Liver (tissue), 8 donors: ENCODE measurements at regions not wholly inside any gene's neighbourhood (a gene's known extent, or its start where the extent isn't known, plus 50 kb on each side); places are given as distances from the start of the nearest gene placed in this dataset.

ENCODE experiments used
- DNase-seq: peaks from one replicate; pipeline ENCODE4 v3.0.0-alpha.2; 2017; ENCODE audit warnings: low spot score
- H3K27ac ChIP-seq, 2 donors: one replicate each; pipeline ENCODE4 v1.7.0; 2013; ENCODE audit warnings: inconsistent platforms in 2 of 2, low read length in 2 of 2, control low read depth in 1 of 2, low read depth in 1 of 2, mild to moderate bottlenecking in 1 of 2
- H3K27me3 ChIP-seq, 4 donors: one replicate each; pipeline versions ENCODE4 v1.6.1 to v1.7.0; 2013; ENCODE audit warnings: low read length in 3 of 4, inconsistent platforms in 1 of 4, mild to moderate bottlenecking in 1 of 4, moderate library complexity in 1 of 4; ENCODE audit not compliant: control insufficient read depth in 4 of 4, insufficient read depth in 4 of 4
- H3K36me3 ChIP-seq, 4 donors: one replicate each; pipeline versions ENCODE4 v1.6.1 to v1.7.0; 2013; ENCODE audit warnings: low read length in 3 of 4, mild to moderate bottlenecking in 3 of 4, low read depth in 1 of 4, moderate library complexity in 1 of 4; ENCODE audit not compliant: control insufficient read depth in 4 of 4, insufficient read depth in 3 of 4
- H3K4me1 ChIP-seq, 4 donors: one replicate each; pipeline versions ENCODE4 v1.6.1 to v1.7.0; 2013; ENCODE audit warnings: low read length in 3 of 4, mild to moderate bottlenecking in 3 of 4, moderate library complexity in 1 of 4; ENCODE audit not compliant: control insufficient read depth in 4 of 4, insufficient read depth in 4 of 4
- H3K4me3 ChIP-seq, 3 donors: one replicate each; pipeline versions ENCODE4 v1.6.1 to v1.7.0; 2013; ENCODE audit warnings: low read length in 3 of 3, control low read depth in 1 of 3, low read depth in 1 of 3, mild to moderate bottlenecking in 1 of 3
- H3K9ac ChIP-seq, 2 donors: one replicate each; pipeline ENCODE4 v1.7.0; 2013; ENCODE audit warnings: low read length in 2 of 2, mild to moderate bottlenecking in 2 of 2, moderate library complexity in 2 of 2, control low read depth in 1 of 2, low read depth in 1 of 2
- H3K9me3 ChIP-seq, 4 donors: one replicate each; pipeline versions ENCODE4 v1.6.1 to v1.7.0; 2013; ENCODE audit warnings: low read length in 3 of 4; ENCODE audit not compliant: control insufficient read depth in 4 of 4
- EGR1 ChIP-seq, 2 donors: IDR thresholded peaks; 2 replicates each; pipeline ENCODE4 v1.6.1; 2016 to 2018; ENCODE audit warnings: antibody characterized with exemption in 2 of 2, low read depth in 2 of 2
- FOXA1 ChIP-seq: IDR thresholded peaks from 2 replicates; pipeline ENCODE4 v1.6.1; 2016; ENCODE audit warnings: antibody characterized with exemption
- FOXA2 ChIP-seq: IDR thresholded peaks from 2 replicates; pipeline ENCODE4 v1.6.1; 2016; ENCODE audit warnings: antibody characterized with exemption
- GABPA ChIP-seq, 2 donors: IDR thresholded peaks in 1 of 2; conservative IDR thresholded peaks in 1 of 2; 2 replicates each; pipeline ENCODE4 v1.6.1; 2016; ENCODE audit warnings: antibody characterized with exemption in 2 of 2, mild to moderate bottlenecking in 1 of 2, moderate library complexity in 1 of 2
- HNF4A ChIP-seq, 2 donors: conservative IDR thresholded peaks; 2 replicates each; pipeline ENCODE4 v1.6.1; 2016; ENCODE audit warnings: antibody characterized with exemption in 2 of 2, mild to moderate bottlenecking in 2 of 2
- HNF4G ChIP-seq: IDR thresholded peaks from 2 replicates; pipeline ENCODE4 v1.6.1; 2016; ENCODE audit warnings: antibody characterized with exemption
- JUND ChIP-seq, 2 donors: IDR thresholded peaks; 2 replicates each; pipeline ENCODE4 v1.6.1; 2016; ENCODE audit warnings: antibody characterized with exemption in 2 of 2
- NR2F2 ChIP-seq: IDR thresholded peaks from 2 replicates; pipeline ENCODE4 v1.6.1; 2016; ENCODE audit warnings: antibody characterized with exemption
- RAD21 ChIP-seq, 2 donors: IDR thresholded peaks; 2 replicates each; pipeline ENCODE4 v1.6.1; 2016; ENCODE audit warnings: antibody characterized with exemption in 2 of 2, mild to moderate bottlenecking in 2 of 2
- RXRA ChIP-seq, 2 donors: IDR thresholded peaks; 2 replicates each; pipeline ENCODE4 v1.6.1; 2017 to 2018; ENCODE audit warnings: antibody characterized with exemption in 2 of 2, mild to moderate bottlenecking in 1 of 2
- SP1 ChIP-seq: IDR thresholded peaks from 2 replicates; pipeline ENCODE4 v1.6.1; 2018; ENCODE audit warnings: antibody characterized with exemption, mild to moderate bottlenecking
- TAF1 ChIP-seq: conservative IDR thresholded peaks from 2 replicates; pipeline ENCODE4 v1.6.1; 2016; ENCODE audit warnings: antibody characterized with exemption, mild to moderate bottlenecking
- YY1 ChIP-seq: IDR thresholded peaks from 2 replicates; pipeline ENCODE4 v1.6.1; 2016; ENCODE audit warnings: antibody characterized with exemption, mild to moderate bottlenecking
- WGBS: extraction: QIAGEN DNeasy Blood & Tissue Kit; methylation state at CpG from one replicate; pipeline ENCODE4 v1.1.7; 2013; 5-methylcytosine and 5-hydroxymethylcytosine counted together
- TF ChIP-seq, protein P1 (sequence below): IDR thresholded peaks from 2 replicates; pipeline ENCODE4 v1.6.1; 2016; ENCODE audit warnings: antibody characterized with exemption, mild to moderate bottlenecking
- TF ChIP-seq, protein P2 (sequence below): IDR thresholded peaks from 2 replicates; pipeline ENCODE4 v1.6.1; 2016; ENCODE audit warnings: antibody characterized with exemption
- TF ChIP-seq, protein P3 (sequence below): IDR thresholded peaks from 2 replicates; pipeline ENCODE4 v1.6.1; 2016; ENCODE audit warnings: antibody characterized with exemption
- TF ChIP-seq, protein P4 (sequence below): fragments of 150-350 bp; IDR thresholded peaks from 2 replicates; pipeline ENCODE4 v1.5.1; 2017; ENCODE audit warnings: improper control_type of control experiment, low read depth, low read length; ENCODE audit not compliant: missing input control
- donor health status: healthy.
- donor health status: healthy.
- donor health status: healthy.
- donor health status: healthy.
- donor health status: healthy.

DNA sequence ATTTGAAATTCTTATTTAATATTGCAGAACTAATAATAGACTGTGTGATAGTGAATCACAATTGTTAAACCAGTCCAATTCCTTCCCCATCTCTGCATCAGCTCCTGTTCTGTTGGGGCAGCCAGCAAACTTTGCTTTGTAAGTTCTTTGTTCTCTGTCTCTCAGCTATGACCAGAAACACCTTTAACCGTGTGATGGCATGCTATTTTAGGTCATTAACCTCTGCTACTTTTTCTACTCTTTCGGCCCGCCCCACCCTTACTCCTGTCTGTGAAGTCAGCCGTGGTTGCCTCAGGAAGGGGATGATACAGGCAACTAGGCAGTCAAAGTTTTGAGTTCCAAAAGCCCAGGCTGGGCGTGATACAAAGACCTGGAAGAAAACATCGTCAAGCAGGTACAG, 51.3 kb upstream of the EGFL6 start:
- Histone ChIP-seq H3K4me1 (peaks cover 0 to under 1% (median 0%) of the 10 kb centered on the region in 4 donors), H3K4me3 (no peak overlapping the region), H3K27me3 (no peaks in the 10 kb centered on the region), H3K27ac (no peak overlapping the region), H3K9ac (no peak overlapping the region), H3K9me3 (no peaks in the 10 kb centered on the region), H3K36me3 (no peaks in the 10 kb centered on the region)
- TF ChIP-seq FOXA2, result no peak
- no peak for TF ChIP-seq RXRA (IDR thresholded peaks at IDR 0.05)
- TF ChIP-seq GABPA (IDR thresholded peaks at IDR 0.05 in 1 of 2, conservative IDR thresholded peaks at IDR 0.05 in 1 of 2), result no peak
- TF ChIP-seq, protein P1, sequence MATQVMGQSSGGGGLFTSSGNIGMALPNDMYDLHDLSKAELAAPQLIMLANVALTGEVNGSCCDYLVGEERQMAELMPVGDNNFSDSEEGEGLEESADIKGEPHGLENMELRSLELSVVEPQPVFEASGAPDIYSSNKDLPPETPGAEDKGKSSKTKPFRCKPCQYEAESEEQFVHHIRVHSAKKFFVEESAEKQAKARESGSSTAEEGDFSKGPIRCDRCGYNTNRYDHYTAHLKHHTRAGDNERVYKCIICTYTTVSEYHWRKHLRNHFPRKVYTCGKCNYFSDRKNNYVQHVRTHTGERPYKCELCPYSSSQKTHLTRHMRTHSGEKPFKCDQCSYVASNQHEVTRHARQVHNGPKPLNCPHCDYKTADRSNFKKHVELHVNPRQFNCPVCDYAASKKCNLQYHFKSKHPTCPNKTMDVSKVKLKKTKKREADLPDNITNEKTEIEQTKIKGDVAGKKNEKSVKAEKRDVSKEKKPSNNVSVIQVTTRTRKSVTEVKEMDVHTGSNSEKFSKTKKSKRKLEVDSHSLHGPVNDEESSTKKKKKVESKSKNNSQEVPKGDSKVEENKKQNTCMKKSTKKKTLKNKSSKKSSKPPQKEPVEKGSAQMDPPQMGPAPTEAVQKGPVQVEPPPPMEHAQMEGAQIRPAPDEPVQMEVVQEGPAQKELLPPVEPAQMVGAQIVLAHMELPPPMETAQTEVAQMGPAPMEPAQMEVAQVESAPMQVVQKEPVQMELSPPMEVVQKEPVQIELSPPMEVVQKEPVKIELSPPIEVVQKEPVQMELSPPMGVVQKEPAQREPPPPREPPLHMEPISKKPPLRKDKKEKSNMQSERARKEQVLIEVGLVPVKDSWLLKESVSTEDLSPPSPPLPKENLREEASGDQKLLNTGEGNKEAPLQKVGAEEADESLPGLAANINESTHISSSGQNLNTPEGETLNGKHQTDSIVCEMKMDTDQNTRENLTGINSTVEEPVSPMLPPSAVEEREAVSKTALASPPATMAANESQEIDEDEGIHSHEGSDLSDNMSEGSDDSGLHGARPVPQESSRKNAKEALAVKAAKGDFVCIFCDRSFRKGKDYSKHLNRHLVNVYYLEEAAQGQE, result no peak
- TF ChIP-seq FOXA1, result no peak
- TF ChIP-seq SP1, result no peak
- no peak for TF ChIP-seq HNF4A (conservative IDR thresholded peaks at IDR 0.05)
- no peak for TF ChIP-seq NR2F2
- TF ChIP-seq, protein P2, sequence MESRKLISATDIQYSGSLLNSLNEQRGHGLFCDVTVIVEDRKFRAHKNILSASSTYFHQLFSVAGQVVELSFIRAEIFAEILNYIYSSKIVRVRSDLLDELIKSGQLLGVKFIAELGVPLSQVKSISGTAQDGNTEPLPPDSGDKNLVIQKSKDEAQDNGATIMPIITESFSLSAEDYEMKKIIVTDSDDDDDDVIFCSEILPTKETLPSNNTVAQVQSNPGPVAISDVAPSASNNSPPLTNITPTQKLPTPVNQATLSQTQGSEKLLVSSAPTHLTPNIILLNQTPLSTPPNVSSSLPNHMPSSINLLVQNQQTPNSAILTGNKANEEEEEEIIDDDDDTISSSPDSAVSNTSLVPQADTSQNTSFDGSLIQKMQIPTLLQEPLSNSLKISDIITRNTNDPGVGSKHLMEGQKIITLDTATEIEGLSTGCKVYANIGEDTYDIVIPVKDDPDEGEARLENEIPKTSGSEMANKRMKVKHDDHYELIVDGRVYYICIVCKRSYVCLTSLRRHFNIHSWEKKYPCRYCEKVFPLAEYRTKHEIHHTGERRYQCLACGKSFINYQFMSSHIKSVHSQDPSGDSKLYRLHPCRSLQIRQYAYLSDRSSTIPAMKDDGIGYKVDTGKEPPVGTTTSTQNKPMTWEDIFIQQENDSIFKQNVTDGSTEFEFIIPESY, result no peak
- TF ChIP-seq TAF1, result no peak
- TF ChIP-seq JUND (IDR thresholded peaks at IDR 0.05), result no peak
- TF ChIP-seq YY1, result no peak
- TF ChIP-seq, protein P3, sequence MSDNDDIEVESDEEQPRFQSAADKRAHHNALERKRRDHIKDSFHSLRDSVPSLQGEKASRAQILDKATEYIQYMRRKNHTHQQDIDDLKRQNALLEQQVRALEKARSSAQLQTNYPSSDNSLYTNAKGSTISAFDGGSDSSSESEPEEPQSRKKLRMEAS, result no peak
- TF ChIP-seq, protein P4, sequence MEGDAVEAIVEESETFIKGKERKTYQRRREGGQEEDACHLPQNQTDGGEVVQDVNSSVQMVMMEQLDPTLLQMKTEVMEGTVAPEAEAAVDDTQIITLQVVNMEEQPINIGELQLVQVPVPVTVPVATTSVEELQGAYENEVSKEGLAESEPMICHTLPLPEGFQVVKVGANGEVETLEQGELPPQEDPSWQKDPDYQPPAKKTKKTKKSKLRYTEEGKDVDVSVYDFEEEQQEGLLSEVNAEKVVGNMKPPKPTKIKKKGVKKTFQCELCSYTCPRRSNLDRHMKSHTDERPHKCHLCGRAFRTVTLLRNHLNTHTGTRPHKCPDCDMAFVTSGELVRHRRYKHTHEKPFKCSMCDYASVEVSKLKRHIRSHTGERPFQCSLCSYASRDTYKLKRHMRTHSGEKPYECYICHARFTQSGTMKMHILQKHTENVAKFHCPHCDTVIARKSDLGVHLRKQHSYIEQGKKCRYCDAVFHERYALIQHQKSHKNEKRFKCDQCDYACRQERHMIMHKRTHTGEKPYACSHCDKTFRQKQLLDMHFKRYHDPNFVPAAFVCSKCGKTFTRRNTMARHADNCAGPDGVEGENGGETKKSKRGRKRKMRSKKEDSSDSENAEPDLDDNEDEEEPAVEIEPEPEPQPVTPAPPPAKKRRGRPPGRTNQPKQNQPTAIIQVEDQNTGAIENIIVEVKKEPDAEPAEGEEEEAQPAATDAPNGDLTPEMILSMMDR, result no peak
- no peak for TF ChIP-seq HNF4G
- DNase-seq, result no peak
- 92% methylated on average over 6 of the region's 6 CpGs for WGBS

DNA sequence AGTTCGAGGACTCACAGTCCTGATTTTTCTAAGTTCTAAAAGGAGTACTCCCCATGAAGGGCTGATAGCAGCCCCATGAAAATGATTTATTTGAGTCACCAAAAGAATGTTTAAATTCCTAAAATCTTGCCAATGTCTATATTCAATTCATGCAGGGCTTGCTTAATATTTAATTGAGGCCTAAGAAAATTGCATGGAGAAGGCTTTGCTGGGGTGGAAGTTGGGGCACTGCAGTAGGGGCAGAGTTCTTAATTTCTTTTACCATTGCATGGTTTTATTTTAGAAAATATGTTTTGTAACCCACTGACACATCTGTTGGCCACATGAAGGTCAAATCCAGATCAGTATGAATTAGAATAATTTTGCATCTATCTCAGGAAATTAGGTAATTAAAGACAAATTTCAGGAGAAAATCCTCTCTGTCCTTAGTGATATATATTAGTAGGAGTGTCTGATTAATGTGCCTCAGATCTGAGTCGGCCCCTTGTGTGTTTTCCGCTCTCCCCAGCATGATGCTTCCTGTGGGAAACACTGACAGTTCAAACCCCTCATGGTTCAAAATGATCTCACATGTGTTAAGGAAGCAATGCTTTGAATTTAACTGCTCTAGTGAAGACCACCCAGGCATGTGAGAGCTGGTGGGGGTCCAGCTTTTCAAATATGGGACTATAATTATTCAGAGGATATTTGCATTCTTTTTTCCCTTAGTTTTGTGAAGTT, 54.0 kb upstream of the EGFL6 start:
- H3K9ac ChIP-seq, result no peak overlapping the region
- WGBS, result 94% methylated on average over 3 of the region's 3 CpGs
- H3K27me3 ChIP-seq, result no peaks in the 10 kb centered on the region
- H3K4me1 ChIP-seq, result no peaks in the 10 kb centered on the region
- DNase-seq, result no peak
- TF ChIP-seq HNF4A (conservative IDR thresholded peaks at IDR 0.05), result no peak
- no peak for TF ChIP-seq FOXA1
- no peak for TF ChIP-seq JUND (IDR thresholded peaks at IDR 0.05)
- no peak for TF ChIP-seq RXRA (IDR thresholded peaks at IDR 0.05)
- TF ChIP-seq, protein P1, result no peak
- TF ChIP-seq, protein P3, result no peak
- no peak for TF ChIP-seq NR2F2
- TF ChIP-seq EGR1 (IDR thresholded peaks at IDR 0.05; ENCODE audit: low read depth in 2 of 2), result no peak
- TF ChIP-seq SP1, result no peak
- TF ChIP-seq RAD21 (IDR thresholded peaks at IDR 0.05), result no peak
- no peak for TF ChIP-seq TAF1
- no peak overlapping the region for H3K27ac ChIP-seq
- H3K36me3 ChIP-seq, result no peaks in the 10 kb centered on the region
- no peak overlapping the region for H3K4me3 ChIP-seq
- no peaks in the 10 kb centered on the region for H3K9me3 ChIP-seq
